Tibial nerve (tissue), 3 donors: ENCODE measurements at regions not wholly inside any gene's neighbourhood (a gene's known extent, or its start where the extent isn't known, plus 50 kb on each side); places are given as distances from the start of the nearest gene placed in this dataset.

Source experiments
- CTCF ChIP-seq, 5 experiments: fragments of 200-600 bp in 3 of 5; fragments of 450-650 bp in 2 of 5; sonication (generic) in 3 of 5; IDR thresholded peaks; one replicate each; pipeline ENCODE4 v1.5.1; 2016 to 2019; ENCODE audit warnings: antibody characterized with exemption in 5 of 5, mild to moderate bottlenecking in 3 of 5, moderate library complexity in 2 of 5
- POLR2A ChIP-seq, 2 donors: fragments of 450-650 bp; IDR thresholded peaks; one replicate each; pipeline ENCODE4 v1.6.1; 2017; ENCODE audit warnings: antibody characterized with exemption in 2 of 2, mild to moderate bottlenecking in 2 of 2, moderate library complexity in 2 of 2

GRCh38 chr1:62937634-62938296 lies 153.8 kb downstream of the ATG4C start:
- TF ChIP-seq CTCF (IDR thresholded peaks at IDR 0.05) (no peak), POLR2A (IDR thresholded peaks at IDR 0.05) (no peak)
